HL-60 (cell line): ENCODE measurements at regions not wholly inside any gene's neighbourhood (a gene's known extent, or its start where the extent isn't known, plus 50 kb on each side); places are given as distances from the start of the nearest gene placed in this dataset.

Experiments used
- TF ChIP-seq, protein P1 (sequence below): IDR thresholded peaks from 2 replicates; pipeline ENCODE4 v1.6.1; 2012; ENCODE audit warnings: low read depth; ENCODE audit not compliant: insufficient replicate concordance
- TF ChIP-seq, protein P2 (sequence below): IDR thresholded peaks from one replicate; pipeline ENCODE4 v1.5.1; 2011; ENCODE audit warnings: low read length, control low read depth, inconsistent platforms; ENCODE audit not compliant: insufficient read depth

DNA sequence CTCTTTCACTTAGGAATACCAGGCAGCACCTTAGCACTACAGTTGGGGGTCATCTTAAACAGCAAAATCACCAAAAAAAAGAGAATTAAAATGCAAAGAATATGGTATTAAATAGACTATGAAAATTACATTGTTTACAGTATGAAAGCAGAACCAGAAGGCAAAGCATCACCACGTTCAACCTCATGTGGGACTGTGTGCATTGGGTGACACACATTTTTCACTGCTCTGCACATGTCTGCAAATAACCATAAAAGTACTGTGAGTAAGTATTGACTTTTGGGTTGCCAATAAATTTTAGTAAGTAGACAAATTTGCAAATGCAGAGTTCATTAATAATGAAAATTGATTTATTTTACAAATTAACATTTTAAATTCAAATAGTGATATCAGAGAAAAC is 232.1 kb upstream of the ZWINT start:
- TF ChIP-seq, protein P1, sequence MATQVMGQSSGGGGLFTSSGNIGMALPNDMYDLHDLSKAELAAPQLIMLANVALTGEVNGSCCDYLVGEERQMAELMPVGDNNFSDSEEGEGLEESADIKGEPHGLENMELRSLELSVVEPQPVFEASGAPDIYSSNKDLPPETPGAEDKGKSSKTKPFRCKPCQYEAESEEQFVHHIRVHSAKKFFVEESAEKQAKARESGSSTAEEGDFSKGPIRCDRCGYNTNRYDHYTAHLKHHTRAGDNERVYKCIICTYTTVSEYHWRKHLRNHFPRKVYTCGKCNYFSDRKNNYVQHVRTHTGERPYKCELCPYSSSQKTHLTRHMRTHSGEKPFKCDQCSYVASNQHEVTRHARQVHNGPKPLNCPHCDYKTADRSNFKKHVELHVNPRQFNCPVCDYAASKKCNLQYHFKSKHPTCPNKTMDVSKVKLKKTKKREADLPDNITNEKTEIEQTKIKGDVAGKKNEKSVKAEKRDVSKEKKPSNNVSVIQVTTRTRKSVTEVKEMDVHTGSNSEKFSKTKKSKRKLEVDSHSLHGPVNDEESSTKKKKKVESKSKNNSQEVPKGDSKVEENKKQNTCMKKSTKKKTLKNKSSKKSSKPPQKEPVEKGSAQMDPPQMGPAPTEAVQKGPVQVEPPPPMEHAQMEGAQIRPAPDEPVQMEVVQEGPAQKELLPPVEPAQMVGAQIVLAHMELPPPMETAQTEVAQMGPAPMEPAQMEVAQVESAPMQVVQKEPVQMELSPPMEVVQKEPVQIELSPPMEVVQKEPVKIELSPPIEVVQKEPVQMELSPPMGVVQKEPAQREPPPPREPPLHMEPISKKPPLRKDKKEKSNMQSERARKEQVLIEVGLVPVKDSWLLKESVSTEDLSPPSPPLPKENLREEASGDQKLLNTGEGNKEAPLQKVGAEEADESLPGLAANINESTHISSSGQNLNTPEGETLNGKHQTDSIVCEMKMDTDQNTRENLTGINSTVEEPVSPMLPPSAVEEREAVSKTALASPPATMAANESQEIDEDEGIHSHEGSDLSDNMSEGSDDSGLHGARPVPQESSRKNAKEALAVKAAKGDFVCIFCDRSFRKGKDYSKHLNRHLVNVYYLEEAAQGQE = no peak
- TF ChIP-seq, protein P2, sequence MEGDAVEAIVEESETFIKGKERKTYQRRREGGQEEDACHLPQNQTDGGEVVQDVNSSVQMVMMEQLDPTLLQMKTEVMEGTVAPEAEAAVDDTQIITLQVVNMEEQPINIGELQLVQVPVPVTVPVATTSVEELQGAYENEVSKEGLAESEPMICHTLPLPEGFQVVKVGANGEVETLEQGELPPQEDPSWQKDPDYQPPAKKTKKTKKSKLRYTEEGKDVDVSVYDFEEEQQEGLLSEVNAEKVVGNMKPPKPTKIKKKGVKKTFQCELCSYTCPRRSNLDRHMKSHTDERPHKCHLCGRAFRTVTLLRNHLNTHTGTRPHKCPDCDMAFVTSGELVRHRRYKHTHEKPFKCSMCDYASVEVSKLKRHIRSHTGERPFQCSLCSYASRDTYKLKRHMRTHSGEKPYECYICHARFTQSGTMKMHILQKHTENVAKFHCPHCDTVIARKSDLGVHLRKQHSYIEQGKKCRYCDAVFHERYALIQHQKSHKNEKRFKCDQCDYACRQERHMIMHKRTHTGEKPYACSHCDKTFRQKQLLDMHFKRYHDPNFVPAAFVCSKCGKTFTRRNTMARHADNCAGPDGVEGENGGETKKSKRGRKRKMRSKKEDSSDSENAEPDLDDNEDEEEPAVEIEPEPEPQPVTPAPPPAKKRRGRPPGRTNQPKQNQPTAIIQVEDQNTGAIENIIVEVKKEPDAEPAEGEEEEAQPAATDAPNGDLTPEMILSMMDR = no peak
